ENCODE measurements at regions not wholly inside any gene's neighbourhood (a gene's known extent, or its start where the extent isn't known, plus 50 kb on each side); places are given as distances from the start of the nearest gene placed in this dataset.
A peak's percentile ranks its signal among the peaks of the same experiment; 100 is the strongest.

DNA sequence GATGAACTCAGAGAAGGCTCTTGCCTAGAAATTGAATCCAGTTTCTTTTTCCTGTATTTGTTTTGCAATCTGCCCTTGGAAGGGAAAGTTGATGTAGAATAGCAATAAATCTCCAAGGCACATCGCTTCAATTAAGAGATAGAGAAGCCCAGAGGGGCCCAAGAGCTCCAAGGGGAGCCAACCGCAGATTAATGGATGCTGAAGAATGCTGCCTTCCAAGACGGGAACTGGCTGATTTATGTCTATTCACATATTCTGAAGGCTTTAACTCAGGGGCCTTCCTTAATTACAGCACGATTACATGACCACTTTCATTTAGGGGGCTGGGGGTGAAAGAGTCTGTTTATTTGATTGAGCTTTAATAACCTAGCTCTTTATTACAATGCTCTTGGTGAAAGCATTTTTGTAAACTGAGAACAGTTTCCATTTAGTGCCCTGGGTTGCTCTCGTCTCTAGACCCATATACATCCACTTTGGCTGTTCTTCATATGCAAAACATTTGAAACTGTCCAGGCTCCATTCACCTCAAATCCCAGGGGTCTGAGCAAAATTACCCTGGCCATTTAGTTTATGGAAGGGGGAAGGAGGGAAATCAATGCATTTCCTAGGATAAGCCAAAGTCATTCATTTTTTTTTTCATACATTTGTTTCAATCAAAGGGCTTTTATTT, 87.4 kb upstream of the CLDN14 start:
- H3K4me3 Mint-ChIP-seq = no peak overlapping the region
- H3K9me3 Mint-ChIP-seq = peaks cover 0 to 4% of the 10 kb centered on the region in 2 donors
- DNase-seq (no peak), ATAC-seq (replicated peaks) (no peak)
- H3K27me3 Mint-ChIP-seq = peaks cover 0 to 19% of the 10 kb centered on the region in 2 donors
- no peaks in the 10 kb centered on the region for H3K4me1 Mint-ChIP-seq
- no peaks in the 10 kb centered on the region for H3K36me3 Mint-ChIP-seq
- no peak overlapping the region for H3K27ac Mint-ChIP-seq

DNA sequence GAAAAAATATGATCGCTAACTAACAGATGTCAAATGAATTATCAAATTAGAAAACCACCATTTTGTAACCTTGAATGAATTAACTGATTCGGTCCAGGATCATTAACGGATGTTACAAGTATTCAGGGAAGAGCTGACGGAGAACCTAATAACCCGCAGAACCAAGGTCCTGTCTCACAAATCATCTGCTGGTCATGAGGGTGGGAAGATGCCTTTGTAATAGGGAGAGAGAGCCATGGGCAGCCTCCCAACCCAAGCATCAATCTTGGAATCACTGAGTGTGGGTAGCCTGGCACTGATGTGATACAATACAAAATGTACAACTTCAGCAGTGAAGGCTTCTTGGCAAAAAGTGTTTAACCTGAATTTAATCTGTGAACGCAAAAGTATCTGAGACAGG, 89.6 kb upstream of the CLDN14 start:
- DNase-seq = no peak
- Mint-ChIP-seq H3K27me3 (peaks cover 0 to 7% of the 10 kb centered on the region in 2 donors), H3K4me3 (no peak overlapping the region), H3K36me3 (no peaks in the 10 kb centered on the region), H3K9me3 (peaks cover 0 to 2% of the 10 kb centered on the region in 2 donors), H3K4me1 (no peaks in the 10 kb centered on the region), H3K27ac (no peak overlapping the region)
- ATAC-seq (replicated peaks) = no peak

DNA sequence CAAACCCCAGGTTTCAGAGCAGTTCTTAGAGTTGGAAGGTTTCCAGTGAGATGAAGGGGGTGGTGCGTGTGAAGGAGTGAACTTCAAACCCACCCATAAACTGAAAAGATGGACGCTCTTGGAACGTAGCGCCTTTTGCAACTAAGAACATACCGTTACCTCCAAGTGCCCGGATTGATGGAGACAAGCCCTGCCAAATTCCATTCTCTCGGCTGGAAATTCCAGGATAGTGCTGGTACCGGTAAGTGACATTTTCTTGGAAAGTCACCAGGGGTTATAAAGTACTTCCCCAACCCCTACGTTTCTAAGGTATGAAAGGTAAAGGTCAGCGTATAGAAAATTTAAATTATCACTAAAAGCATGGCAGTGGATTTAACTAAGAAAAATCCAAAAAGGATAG, 91.6 kb upstream of the CLDN14 start:
- Mint-ChIP-seq H3K27ac (no peak overlapping the region), H3K27me3 (peaks cover 0 to 7% of the 10 kb centered on the region in 2 donors), H3K4me3 (no peak overlapping the region), H3K36me3 (no peaks in the 10 kb centered on the region), H3K9me3 (no peaks in the 10 kb centered on the region), H3K4me1 (no peaks in the 10 kb centered on the region)
- ATAC-seq (replicated peaks) (no peak), DNase-seq (no peak)

DNA sequence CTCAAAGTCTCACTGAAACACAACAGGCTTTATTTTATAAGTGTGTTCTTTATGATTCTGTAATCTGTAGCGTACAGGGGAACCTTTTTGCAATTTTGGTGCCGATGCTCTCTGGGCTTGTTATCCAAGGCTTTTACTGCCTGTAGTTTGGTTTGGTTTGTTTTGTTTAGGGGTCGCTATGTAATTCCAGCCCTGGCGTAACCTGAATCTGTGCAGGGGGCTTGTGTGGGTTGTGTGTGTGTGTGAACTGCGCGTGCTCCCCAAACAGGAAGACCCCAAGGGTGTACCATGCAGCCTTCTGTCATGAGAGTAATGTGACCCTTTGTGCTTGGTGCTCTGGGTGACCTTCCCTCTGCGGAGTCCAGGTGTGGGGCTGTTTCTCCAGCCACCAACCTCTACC, 92.1 kb upstream of the CLDN14 start:
- Mint-ChIP-seq H3K36me3 (no peaks in the 10 kb centered on the region), H3K4me3 (no peak overlapping the region), H3K9me3 (no peaks in the 10 kb centered on the region), H3K27ac (no peak overlapping the region), H3K27me3 (peaks cover 0 to 7% of the 10 kb centered on the region in 2 donors), H3K4me1 (peaks cover 1 to 3% of the 10 kb centered on the region in 2 donors)
- DNase-seq (no peak), ATAC-seq (replicated peaks) (no peak)

DNA sequence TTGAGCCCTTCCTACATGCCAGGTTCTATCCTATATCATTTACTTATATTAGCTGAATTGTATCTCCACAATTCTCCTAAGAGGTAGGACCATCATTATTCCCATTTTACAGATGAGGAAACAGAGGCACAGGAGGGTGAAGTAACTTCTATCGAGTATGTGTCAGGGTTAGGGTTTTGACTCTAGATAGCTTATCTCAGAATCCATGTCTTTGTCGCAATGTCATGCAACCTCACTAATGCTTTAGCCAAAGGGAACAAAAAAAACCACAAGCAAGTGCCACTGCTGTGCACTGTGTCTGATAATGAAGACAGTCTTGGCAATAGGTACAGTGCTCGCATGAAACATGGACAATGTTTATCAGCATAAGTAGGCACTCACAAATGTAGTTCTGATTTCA, 95.4 kb upstream of the CLDN14 start:
- H3K4me3 Mint-ChIP-seq = no peak overlapping the region
- H3K9me3 Mint-ChIP-seq = no peaks in the 10 kb centered on the region
- DNase-seq (no peak), ATAC-seq (replicated peaks) (no peak)
- H3K36me3 Mint-ChIP-seq = no peaks in the 10 kb centered on the region
- no peak overlapping the region for H3K27ac Mint-ChIP-seq
- H3K4me1 Mint-ChIP-seq = peaks cover 6 to 7% of the 10 kb centered on the region in 2 donors
- peaks cover 0 to under 1% of the 10 kb centered on the region in 2 donors for H3K27me3 Mint-ChIP-seq

DNA sequence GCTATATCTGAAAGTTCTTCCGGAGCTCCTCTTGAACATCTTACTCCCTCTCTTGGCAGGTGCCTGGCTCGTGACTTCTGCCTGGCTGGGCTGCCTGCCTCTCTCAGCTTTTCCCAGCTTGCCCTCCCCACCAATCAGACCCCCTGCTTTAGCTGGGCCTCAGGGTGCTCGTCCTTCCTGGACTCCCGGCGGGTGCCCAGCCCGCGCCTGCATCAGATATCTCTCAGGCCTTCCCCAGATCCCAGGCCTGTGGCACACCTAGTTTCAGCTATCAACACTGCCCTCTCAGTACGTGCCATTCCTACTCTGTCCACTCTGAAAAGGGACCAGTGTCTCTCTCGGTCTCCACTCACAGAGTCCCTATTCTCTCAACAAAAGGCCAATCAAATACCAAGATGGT, 96.5 kb upstream of the CLDN14 start:
- no peak for ATAC-seq (replicated peaks)
- no peaks in the 10 kb centered on the region for H3K36me3 Mint-ChIP-seq
- peaks cover 3 to 7% of the 10 kb centered on the region in 2 donors for H3K27me3 Mint-ChIP-seq
- no peaks in the 10 kb centered on the region for H3K9me3 Mint-ChIP-seq
- no peak overlapping the region for H3K27ac Mint-ChIP-seq
- DNase-seq = no peak
- peaks cover 6 to 7% of the 10 kb centered on the region in 2 donors for H3K4me1 Mint-ChIP-seq
- no peak overlapping the region for H3K4me3 Mint-ChIP-seq

DNA sequence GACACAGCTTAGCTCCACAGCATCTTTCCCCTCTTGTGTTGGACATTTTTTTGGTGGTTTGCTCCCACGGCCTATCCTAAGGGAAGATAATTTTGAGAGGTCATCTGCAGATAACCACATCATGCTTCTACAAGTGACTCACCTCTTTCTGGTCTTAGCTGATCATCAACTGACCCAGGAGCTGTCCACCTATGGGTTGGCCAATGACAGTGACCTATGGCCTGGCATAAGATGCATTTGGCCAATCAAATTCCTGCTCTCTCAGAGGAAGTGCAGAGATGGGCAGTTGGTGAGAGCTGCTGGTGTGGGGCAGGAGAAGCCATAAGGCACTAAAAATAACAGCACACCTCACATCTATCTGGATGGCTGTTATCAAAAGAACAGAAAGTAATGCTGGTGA, 100.0 kb upstream of the CLDN14 start:
- no peak for DNase-seq
- Mint-ChIP-seq H3K9me3 (peaks cover 0 to 2% of the 10 kb centered on the region in 2 donors), H3K4me3 (no peak overlapping the region), H3K4me1 (peaks cover 6 to 7% of the 10 kb centered on the region in 2 donors), H3K27ac (no peak overlapping the region), H3K36me3 (no peaks in the 10 kb centered on the region), H3K27me3 (peaks cover 17 to 25% of the 10 kb centered on the region in 2 donors)
- ATAC-seq (replicated peaks) = no peak

DNA sequence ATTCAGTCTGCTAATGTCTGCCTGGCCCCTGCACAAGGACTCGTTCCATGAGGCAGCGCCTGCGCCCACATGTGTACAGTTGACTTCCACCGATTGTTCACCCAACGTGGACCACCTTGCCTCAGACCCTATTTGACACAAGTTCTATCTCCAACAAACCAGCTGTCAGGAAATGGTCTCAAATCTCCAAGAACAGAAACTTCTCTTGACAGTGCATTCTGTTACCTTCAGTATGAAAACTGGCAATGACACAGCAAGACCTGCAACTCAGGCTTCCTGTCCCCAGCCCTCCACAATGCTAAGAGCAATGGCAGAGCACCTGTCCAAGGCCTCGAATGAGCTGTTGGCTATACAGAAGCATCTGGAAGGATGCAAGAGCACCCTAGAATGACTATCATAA, 102.3 kb upstream of the CLDN14 start:
- peaks cover 0 to 2% of the 10 kb centered on the region in 2 donors for H3K9me3 Mint-ChIP-seq
- ATAC-seq (replicated peaks) = no peak
- H3K27ac Mint-ChIP-seq = no peak overlapping the region
- H3K4me1 Mint-ChIP-seq = peaks cover 4% of the 10 kb centered on the region in 2 donors
- no peak for DNase-seq
- no peak overlapping the region for H3K4me3 Mint-ChIP-seq
- H3K27me3 Mint-ChIP-seq = peaks cover 17 to 25% of the 10 kb centered on the region in 2 donors
- H3K36me3 Mint-ChIP-seq = no peaks in the 10 kb centered on the region

DNA sequence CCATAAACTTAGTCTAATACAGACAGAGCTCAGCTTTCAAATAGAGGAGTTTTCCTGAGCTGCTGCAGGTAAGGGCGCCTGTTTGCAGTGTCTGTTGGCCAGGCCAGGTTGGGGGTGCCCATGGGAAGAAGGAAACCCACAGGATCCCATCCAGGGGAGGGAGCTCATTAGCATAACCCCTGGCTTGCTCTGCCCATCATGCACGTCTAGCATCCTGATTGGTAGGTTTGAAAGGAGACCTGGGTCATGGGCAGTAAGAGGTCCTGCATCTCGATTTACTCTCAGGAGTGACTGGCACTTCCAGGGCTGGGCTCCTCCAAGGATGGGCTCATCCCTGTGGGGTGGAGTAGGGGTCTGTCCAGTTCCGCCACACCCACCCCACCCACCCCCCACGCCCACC, 103.7 kb upstream of the CLDN14 start:
- Mint-ChIP-seq H3K27ac (no peak overlapping the region), H3K4me1 (no peaks in the 10 kb centered on the region), H3K36me3 (no peaks in the 10 kb centered on the region), H3K9me3 (peaks cover 0 to 2% of the 10 kb centered on the region in 2 donors), H3K27me3 (peaks cover 17 to 25% of the 10 kb centered on the region in 2 donors), H3K4me3 (no peak overlapping the region)
- no peak for ATAC-seq (replicated peaks)
- no peak for DNase-seq

DNA sequence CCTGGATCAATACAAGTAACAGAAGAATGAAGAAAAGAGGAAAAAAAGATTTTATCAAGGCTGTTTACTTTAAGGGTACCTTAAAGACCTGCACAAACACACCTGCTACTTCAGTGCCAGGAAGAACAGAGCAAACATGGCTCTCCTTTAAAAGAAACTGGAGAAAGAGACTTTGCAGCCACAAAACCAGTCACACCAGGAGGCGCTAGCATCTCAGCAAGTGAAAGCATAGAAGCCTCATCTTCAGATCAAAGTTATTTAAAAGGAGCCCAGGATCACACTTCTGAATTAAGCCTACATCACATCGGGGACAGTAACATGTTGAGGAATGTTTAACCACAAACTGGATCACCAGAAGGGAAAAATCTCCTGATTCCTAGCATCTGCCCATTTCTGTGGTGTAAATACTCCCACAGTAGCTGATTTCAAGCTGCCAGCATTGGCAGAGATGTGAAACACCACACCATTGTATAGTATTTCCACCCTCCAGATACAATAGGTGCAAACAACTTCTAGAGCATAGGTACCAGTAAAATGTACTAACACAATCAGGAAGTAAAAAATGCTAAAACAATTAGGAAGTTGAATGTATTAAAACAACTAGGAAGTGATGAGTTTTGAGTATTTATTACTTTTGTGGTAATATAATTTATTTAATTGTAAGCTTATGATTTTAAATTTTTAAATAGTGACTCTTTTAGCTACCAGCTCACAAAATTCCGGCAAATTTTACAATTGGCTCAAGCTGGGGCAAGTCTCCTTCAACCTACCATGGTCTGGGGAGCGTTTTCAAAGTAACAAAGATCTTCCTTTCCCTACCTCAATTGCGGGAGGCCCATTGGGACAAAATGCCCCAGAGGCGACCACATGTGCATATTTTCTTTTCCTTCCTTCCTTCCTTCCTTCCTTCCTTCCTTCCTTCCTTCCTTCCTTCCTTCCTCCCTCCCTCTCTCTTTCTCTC, 105.3 kb upstream of the CLDN14 start:
- no peak overlapping the region for H3K27ac Mint-ChIP-seq
- no peaks in the 10 kb centered on the region for H3K4me1 Mint-ChIP-seq
- no peak for ATAC-seq (replicated peaks)
- no peaks in the 10 kb centered on the region for H3K36me3 Mint-ChIP-seq
- H3K27me3 Mint-ChIP-seq = peaks cover 17 to 24% of the 10 kb centered on the region in 2 donors
- no peak overlapping the region for H3K4me3 Mint-ChIP-seq
- DNase-seq = no peak
- peaks cover 0 to 2% of the 10 kb centered on the region in 2 donors for H3K9me3 Mint-ChIP-seq

DNA sequence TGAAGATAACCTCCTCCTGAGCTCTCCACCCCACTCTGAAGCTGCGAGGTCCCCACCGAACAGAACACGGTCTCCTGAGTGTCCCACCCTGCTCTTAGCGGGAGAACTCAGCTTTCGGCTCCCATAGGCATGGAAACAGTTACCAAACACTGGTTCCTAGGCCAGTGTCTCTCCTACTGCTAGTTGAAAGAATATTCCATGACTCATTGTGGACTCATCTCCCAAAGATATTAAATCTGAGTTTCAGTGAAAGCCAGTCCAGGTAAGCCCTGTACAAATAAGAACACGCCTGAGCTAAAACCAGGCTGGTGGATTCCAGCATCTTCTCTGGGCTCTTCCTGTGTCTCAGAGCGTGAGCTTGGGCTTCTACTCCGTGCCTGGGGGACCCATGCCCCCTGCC, 107.5 kb upstream of the CLDN14 start:
- no peaks in the 10 kb centered on the region for H3K4me1 Mint-ChIP-seq
- ATAC-seq (replicated peaks) = no peak
- H3K36me3 Mint-ChIP-seq = no peaks in the 10 kb centered on the region
- DNase-seq = no peak
- peaks cover 9 to 18% of the 10 kb centered on the region in 2 donors for H3K27me3 Mint-ChIP-seq
- H3K27ac Mint-ChIP-seq = no peak overlapping the region
- no peak overlapping the region for H3K4me3 Mint-ChIP-seq
- H3K9me3 Mint-ChIP-seq = peaks cover 0 to 2% of the 10 kb centered on the region in 2 donors

DNA sequence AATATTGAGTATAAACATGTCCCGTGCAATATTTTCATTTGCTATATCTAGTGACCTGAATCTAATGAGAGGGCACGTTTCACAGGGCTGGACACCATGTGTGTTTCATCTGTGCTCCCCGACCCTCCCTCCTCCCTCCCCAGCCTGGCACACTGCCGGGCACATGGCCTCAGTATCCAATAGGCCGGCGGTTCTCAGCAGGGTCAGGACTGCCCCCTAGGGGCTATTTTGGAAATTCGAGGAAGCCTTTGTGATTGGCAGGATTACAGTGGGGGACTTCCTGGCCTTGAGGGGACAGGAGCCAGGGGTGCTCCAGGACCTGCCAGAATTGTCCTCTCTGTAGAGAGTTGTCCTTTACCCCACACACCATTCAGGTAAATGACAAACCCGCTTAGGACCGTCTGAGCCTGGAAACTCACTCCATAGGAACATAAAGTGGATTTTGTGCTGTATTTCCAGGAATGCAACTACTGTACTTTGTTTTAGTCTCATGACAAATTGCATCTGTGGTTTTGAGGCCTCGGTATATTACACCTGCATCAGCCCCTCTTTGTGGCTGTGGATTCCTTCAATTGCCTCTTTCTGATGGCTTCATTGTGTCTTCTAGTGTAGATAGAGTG, 109.5 kb upstream of the SIM2 start:
- no peaks in the 10 kb centered on the region for H3K4me1 Mint-ChIP-seq
- H3K9me3 Mint-ChIP-seq = no peaks in the 10 kb centered on the region
- no peak overlapping the region for H3K27ac Mint-ChIP-seq
- no peak overlapping the region for H3K4me3 Mint-ChIP-seq
- ATAC-seq (replicated peaks) (peak; percentile 61 to 82), DNase-seq (peak; percentile 9)
- H3K27me3 Mint-ChIP-seq = peaks cover 8 to 13% of the 10 kb centered on the region in 2 donors
- H3K36me3 Mint-ChIP-seq = no peaks in the 10 kb centered on the region

DNA sequence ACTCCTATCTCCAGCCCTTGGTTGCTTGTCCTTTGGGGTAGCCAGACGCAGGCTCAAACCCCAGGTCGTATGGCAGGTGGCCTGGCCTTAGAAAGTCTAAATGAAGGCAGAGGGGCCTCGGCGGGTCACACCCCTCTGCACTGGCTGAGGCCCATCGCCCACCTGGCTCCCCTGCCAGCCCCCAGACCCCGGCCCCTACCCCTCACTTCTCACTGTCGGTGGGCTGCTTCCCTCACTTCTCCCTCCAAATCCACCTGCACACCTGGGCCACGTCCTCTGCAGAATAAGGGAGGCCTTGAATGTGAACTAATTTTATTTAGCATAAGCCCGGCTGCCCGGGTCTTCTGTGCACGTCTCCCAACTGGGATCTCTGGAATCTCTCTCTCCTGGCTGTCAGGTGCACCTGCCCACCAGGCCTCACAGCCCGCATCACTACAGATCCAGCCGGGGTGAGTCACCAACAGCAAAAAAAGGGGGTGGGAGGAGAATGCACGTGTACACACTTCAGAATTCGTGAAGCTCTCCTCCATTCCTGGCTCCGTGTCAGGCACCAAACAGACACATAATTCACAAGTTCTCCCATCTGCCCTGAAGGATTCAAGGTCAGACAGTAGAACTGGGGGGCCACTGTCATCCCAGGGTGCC, 107.5 kb upstream of the SIM2 start:
- peak overlapping the region; percentile 27 for H3K27ac Mint-ChIP-seq
- peaks cover 13 to 20% of the 10 kb centered on the region in 2 donors for H3K27me3 Mint-ChIP-seq
- no peaks in the 10 kb centered on the region for H3K4me1 Mint-ChIP-seq
- peaks cover 0 to 2% of the 10 kb centered on the region in 2 donors for H3K9me3 Mint-ChIP-seq
- H3K4me3 Mint-ChIP-seq = no peak overlapping the region
- ATAC-seq (replicated peaks) (no peak), DNase-seq (no peak)
- H3K36me3 Mint-ChIP-seq = no peaks in the 10 kb centered on the region

DNA sequence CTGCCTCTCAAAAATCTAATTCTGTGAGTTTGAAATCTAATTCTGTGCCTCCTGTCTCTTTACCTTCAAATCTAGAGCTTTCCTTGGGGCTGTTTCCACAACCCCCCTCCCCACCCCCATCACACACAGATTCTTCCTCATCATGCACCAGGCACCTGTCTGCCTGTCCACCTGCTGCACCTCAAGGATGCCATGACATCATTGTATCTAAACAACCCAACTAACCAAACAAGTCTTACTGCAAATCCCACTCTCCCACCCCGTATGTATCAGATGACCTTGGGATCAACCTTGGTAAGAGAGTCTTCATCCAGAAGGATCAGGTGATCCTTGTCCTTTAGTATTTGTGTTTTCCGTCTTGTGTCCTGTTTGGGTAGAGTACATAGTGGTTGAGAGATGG, 102.7 kb upstream of the SIM2 start:
- H3K36me3 Mint-ChIP-seq = no peaks in the 10 kb centered on the region
- no peak for ATAC-seq (replicated peaks)
- peaks cover 4 to 5% of the 10 kb centered on the region in 2 donors for H3K9me3 Mint-ChIP-seq
- no peak overlapping the region for H3K27ac Mint-ChIP-seq
- no peak for DNase-seq
- H3K4me1 Mint-ChIP-seq = no peaks in the 10 kb centered on the region
- peaks cover 30 to 42% of the 10 kb centered on the region in 2 donors for H3K27me3 Mint-ChIP-seq
- no peak overlapping the region for H3K4me3 Mint-ChIP-seq
